ENCODE measurements at regions not wholly inside any gene's neighbourhood (a gene's known extent, or its start where the extent isn't known, plus 50 kb on each side); places are given as distances from the start of the nearest gene placed in this dataset.

GRCh38 chr6:156306531-156306930 lies 470.6 kb upstream of the ARID1B start:
- TF ChIP-seq POLR2A (IDR thresholded peaks at IDR 0.05; ENCODE audit: low read length) = no peak
- no peak for TF ChIP-seq GATA1 (IDR thresholded peaks at IDR 0.05; ENCODE audit: low read depth, low read length)
